SU-DHL-6 (cell line): ENCODE measurements at regions not wholly inside any gene's neighbourhood (a gene's known extent, or its start where the extent isn't known, plus 50 kb on each side); places are given as distances from the start of the nearest gene placed in this dataset.

Experiments used
- H2AFZ ChIP-seq: fragments of 200-600 bp; sonication (generic); 2 replicates; pipeline ENCODE4 v1.6.1; 2014; ENCODE audit warnings: low read depth, mild to moderate bottlenecking, moderate library complexity, mixed read lengths, antibody characterized with exemption, low read length; ENCODE audit not compliant: severe bottlenecking
- H3F3A ChIP-seq: fragments of 200-600 bp; shearing (Covaris generic); 2 replicates; pipeline ENCODE4 v1.6.0; 2016; ENCODE audit warnings: antibody characterized with exemption, mild to moderate bottlenecking; ENCODE audit not compliant: insufficient read depth
- H3K27ac ChIP-seq: fragments of 200-600 bp; sonication (generic); 2 replicates; pipeline ENCODE4 v1.5.1; 2016; ENCODE audit warnings: low read depth, mild to moderate bottlenecking, low read length, moderate library complexity, mixed read lengths
- H3K27me3 ChIP-seq: fragments of 200-600 bp; sonication (generic), shearing (Covaris generic); 2 replicates; pipeline ENCODE4 v1.6.0; 2014; ENCODE audit warnings: mild to moderate bottlenecking, low read length
- H3K36me3 ChIP-seq: fragments of 200-600 bp; sonication (generic); 2 replicates; pipeline ENCODE4 v1.6.1; 2014; ENCODE audit warnings: mild to moderate bottlenecking, low read length, mixed read lengths
- H3K4me2 ChIP-seq: fragments of 300-600, 200-600 bp; shearing (Covaris generic), sonication (generic); 2 replicates; pipeline ENCODE4 v1.6.0; 2014; ENCODE audit warnings: low read length, low read depth, mild to moderate bottlenecking; ENCODE audit not compliant: poor library complexity, severe bottlenecking
- H3K4me3 ChIP-seq: fragments of 200-600 bp; sonication (generic); 2 replicates; pipeline ENCODE4 v1.5.1; 2014; ENCODE audit warnings: antibody characterized with exemption, low read length, mild to moderate bottlenecking, mixed read lengths; ENCODE audit not compliant: insufficient read depth, poor library complexity, severe bottlenecking
- H3K79me2 ChIP-seq: fragments of 200-600 bp; sonication (generic); 2 replicates; pipeline ENCODE4 v1.6.1; 2014; ENCODE audit warnings: mild to moderate bottlenecking, low read length, moderate library complexity; ENCODE audit not compliant: insufficient read depth
- H3K9ac ChIP-seq: fragments of 200-600 bp; sonication (generic); 2 replicates; pipeline ENCODE4 v1.7.0; 2014; ENCODE audit warnings: mild to moderate bottlenecking, low read length
- H3K9me2 ChIP-seq: fragments of 200-600 bp; sonication (generic); replicated peaks from 2 replicates; pipeline ENCODE4 v1.6.1; 2014; ENCODE audit warnings: low read length; ENCODE audit not compliant: insufficient read depth
- H3K9me3 ChIP-seq: fragments of 200-600 bp; sonication (generic); 2 replicates; pipeline ENCODE4 v1.6.1; 2014; ENCODE audit warnings: low read length, mixed read lengths; ENCODE audit not compliant: insufficient read depth
- H4K20me1 ChIP-seq: fragments of 200-600 bp; sonication (generic); 2 replicates; pipeline ENCODE4 v1.6.1; 2014; ENCODE audit warnings: low read depth, mild to moderate bottlenecking, antibody characterized with exemption, low read length, moderate library complexity, mixed read lengths
- EZH2phosphoT487 ChIP-seq: fragments of 200-600 bp; sonication (generic), shearing (Covaris generic); conservative IDR thresholded peaks from 2 replicates; pipeline ENCODE4 v1.6.1; 2018; ENCODE audit warnings: mild to moderate bottlenecking, antibody characterized with exemption, low read length, moderate library complexity, mixed read lengths
- TF ChIP-seq, protein P1 (sequence below): fragments of 200-600 bp; sonication (generic); IDR thresholded peaks from one replicate; pipeline ENCODE4 v1.5.1; 2017; ENCODE audit warnings: antibody characterized with exemption, mild to moderate bottlenecking, low read length, moderate library complexity; ENCODE audit not compliant: insufficient read depth, poor library complexity, severe bottlenecking

DNA sequence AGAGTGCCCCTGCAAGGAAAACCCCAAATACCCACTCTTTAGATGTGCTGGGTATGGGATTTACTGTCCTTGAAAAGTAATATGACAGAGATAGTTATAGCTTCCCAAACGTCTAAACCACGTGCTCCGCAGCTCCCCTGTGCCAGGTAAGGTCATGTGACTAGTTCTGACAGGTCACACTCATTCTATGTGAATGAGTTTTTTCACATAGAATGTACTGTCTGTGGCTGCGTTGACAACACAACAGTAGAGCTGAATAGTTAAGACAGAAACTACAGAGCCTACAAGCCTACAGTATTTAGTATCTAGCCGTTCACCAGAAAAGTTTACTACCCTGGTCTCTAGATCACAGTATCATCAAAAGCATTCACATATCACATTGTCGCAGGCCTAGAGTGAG, 236.2 kb downstream of the ETS1 start:
- Histone ChIP-seq H3K27me3 (no peaks in the 10 kb centered on the region), H3K4me2 (no peak overlapping the region), H3K9me3 (no peaks in the 10 kb centered on the region), H2AFZ (no peak overlapping the region), H3K79me2 (no peaks in the 10 kb centered on the region), H3K9me2 (no peaks in the 10 kb centered on the region), H3F3A (no peaks in the 10 kb centered on the region), H3K36me3 (no peaks in the 10 kb centered on the region), H3K9ac (no peak overlapping the region), H3K4me3 (no peak overlapping the region), H4K20me1 (no peaks in the 10 kb centered on the region), H3K27ac (no peak overlapping the region)
- TF ChIP-seq EZH2phosphoT487: no peak
- TF ChIP-seq, protein P1, sequence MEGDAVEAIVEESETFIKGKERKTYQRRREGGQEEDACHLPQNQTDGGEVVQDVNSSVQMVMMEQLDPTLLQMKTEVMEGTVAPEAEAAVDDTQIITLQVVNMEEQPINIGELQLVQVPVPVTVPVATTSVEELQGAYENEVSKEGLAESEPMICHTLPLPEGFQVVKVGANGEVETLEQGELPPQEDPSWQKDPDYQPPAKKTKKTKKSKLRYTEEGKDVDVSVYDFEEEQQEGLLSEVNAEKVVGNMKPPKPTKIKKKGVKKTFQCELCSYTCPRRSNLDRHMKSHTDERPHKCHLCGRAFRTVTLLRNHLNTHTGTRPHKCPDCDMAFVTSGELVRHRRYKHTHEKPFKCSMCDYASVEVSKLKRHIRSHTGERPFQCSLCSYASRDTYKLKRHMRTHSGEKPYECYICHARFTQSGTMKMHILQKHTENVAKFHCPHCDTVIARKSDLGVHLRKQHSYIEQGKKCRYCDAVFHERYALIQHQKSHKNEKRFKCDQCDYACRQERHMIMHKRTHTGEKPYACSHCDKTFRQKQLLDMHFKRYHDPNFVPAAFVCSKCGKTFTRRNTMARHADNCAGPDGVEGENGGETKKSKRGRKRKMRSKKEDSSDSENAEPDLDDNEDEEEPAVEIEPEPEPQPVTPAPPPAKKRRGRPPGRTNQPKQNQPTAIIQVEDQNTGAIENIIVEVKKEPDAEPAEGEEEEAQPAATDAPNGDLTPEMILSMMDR: no peak

- no peaks in the 10 kb centered on the region for H3K9me2 ChIP-seq
- H3K27ac ChIP-seq: no peak overlapping the region
- no peak overlapping the region for H3K4me3 ChIP-seq
- H3F3A ChIP-seq: no peaks in the 10 kb centered on the region
- no peak overlapping the region for H3K9ac ChIP-seq
- no peaks in the 10 kb centered on the region for H3K36me3 ChIP-seq
- no peaks in the 10 kb centered on the region for H4K20me1 ChIP-seq
- H3K79me2 ChIP-seq: no peaks in the 10 kb centered on the region
- no peaks in the 10 kb centered on the region for H3K27me3 ChIP-seq
- TF ChIP-seq, protein P1: no peak
- TF ChIP-seq EZH2phosphoT487: no peak
- no peak overlapping the region for H2AFZ ChIP-seq
- H3K4me2 ChIP-seq: no peak overlapping the region
- no peaks in the 10 kb centered on the region for H3K9me3 ChIP-seq
These were observed 237.6 kb downstream of the ETS1 start for GRCh38 chr11:128349650-128350299.

- TF ChIP-seq, protein P1: no peak
- TF ChIP-seq EZH2phosphoT487: no peak
- H3K9ac ChIP-seq: no peak overlapping the region
- no peak overlapping the region for H2AFZ ChIP-seq
- H3K36me3 ChIP-seq: no peaks in the 10 kb centered on the region
- no peaks in the 10 kb centered on the region for H3K79me2 ChIP-seq
- H3K9me2 ChIP-seq: no peaks in the 10 kb centered on the region
- H3F3A ChIP-seq: no peaks in the 10 kb centered on the region
- H3K27ac ChIP-seq: no peak overlapping the region
- no peaks in the 10 kb centered on the region for H3K9me3 ChIP-seq
- H4K20me1 ChIP-seq: no peaks in the 10 kb centered on the region
- no peak overlapping the region for H3K4me2 ChIP-seq
- no peak overlapping the region for H3K4me3 ChIP-seq
- no peaks in the 10 kb centered on the region for H3K27me3 ChIP-seq
These were observed 240.6 kb downstream of the ETS1 start for GRCh38 chr11:128346804-128347203.
